ENCODE measurements at regions not wholly inside any gene's neighbourhood (a gene's known extent, or its start where the extent isn't known, plus 50 kb on each side); places are given as distances from the start of the nearest gene placed in this dataset.

DNA sequence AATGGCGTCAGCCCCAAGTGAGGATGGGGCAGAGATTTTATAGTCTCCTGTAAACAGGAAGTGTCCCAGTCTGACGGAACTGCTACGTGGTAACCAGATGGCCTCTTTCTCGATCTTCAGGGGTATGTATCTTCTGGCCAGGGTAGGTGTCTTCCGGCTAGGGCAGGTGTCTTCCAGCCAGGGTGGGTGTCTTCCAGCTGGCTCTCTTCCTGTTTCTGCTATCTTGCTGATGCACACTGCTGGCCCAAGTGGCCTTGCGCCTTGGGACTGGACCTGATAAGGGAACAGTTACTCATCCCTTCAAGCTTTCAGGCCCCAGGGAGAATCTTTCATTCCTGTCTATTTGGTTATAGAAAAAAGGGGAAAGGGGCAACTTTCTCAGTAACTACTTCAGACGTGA is 178.7 kb upstream of the MAGEE2 start:
- Histone ChIP-seq H3K27me3 (ENCODE audit: insufficient read depth, low read length) (no peaks in the 10 kb centered on the region), H3K4me3 (ENCODE audit: low read length in 2 of 2) (no peak overlapping the region), H3K4me1 (ENCODE audit: insufficient read depth, low read length) (no peaks in the 10 kb centered on the region), H3K36me3 (ENCODE audit: insufficient read depth, low read length) (no peaks in the 10 kb centered on the region), H3K27ac (ENCODE audit: low read depth, low read length) (no peak overlapping the region), H3K9me3 (ENCODE audit: control insufficient read depth in 1 of 2, low read length in 2 of 2) (no peaks in the 10 kb centered on the region)
- Mint-ChIP-seq H3K4me1 (no peaks in the 10 kb centered on the region), H3K36me3 (no peaks in the 10 kb centered on the region), H3K27me3 (no peaks in the 10 kb centered on the region), H3K9me3 (no peaks in the 10 kb centered on the region), H3K4me3 (no peak overlapping the region), H3K27ac (no peak overlapping the region)
- ChIA-PET CTCF (ENCODE audit: partially characterized antibody) (no interaction called here), POLR2A (ENCODE audit: partially characterized antibody) (no interaction called here)
- intact Hi-C loops (cut with micrococcal nuclease) = no loop called here
- DNase-seq = no peak

DNA sequence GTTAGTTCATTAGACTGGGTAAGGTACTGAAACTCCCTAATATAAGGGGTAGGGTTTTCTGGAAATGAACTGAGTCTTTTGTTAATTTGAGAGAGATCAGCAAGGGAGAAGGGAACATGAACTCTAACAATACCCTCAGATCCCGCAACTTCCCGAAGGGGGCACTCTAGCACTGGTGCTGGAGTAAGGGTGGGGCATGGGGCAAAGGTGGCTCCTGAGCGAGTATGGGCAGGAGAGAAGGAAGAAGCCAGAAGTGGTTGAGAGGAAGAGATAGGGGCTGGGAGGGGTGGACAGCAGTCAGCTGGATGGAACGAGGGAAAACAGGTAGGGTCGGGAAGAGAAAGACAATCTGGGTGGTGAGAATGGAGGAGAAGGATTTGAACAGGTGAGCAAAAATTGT is 183.2 kb upstream of the MAGEE2 start:
- no peaks in the 10 kb centered on the region for H3K4me1 Mint-ChIP-seq
- H3K9me3 Mint-ChIP-seq = no peaks in the 10 kb centered on the region
- POLR2A ChIA-PET (ENCODE audit: partially characterized antibody) = no interaction called here
- H3K27me3 Mint-ChIP-seq = no peaks in the 10 kb centered on the region
- no peak overlapping the region for H3K4me3 ChIP-seq (ENCODE audit: low read length in 2 of 2)
- H3K36me3 Mint-ChIP-seq = no peaks in the 10 kb centered on the region
- H3K27ac Mint-ChIP-seq = no peak overlapping the region
- no peaks in the 10 kb centered on the region for H3K9me3 ChIP-seq (ENCODE audit: control insufficient read depth in 1 of 2, low read length in 2 of 2)
- CTCF ChIA-PET (ENCODE audit: partially characterized antibody) = no interaction called here
- no peak for DNase-seq
- H3K4me1 ChIP-seq (ENCODE audit: insufficient read depth, low read length) = no peaks in the 10 kb centered on the region
- H3K27me3 ChIP-seq (ENCODE audit: insufficient read depth, low read length) = no peaks in the 10 kb centered on the region
- H3K27ac ChIP-seq (ENCODE audit: low read depth, low read length) = no peak overlapping the region
- H3K36me3 ChIP-seq (ENCODE audit: insufficient read depth, low read length) = no peaks in the 10 kb centered on the region
- no peak overlapping the region for H3K4me3 Mint-ChIP-seq
- intact Hi-C loops (cut with micrococcal nuclease) = no loop called here

GRCh38 chrX:75986976-75987375 is 185.9 kb upstream of the PBDC1 start:
- Mint-ChIP-seq H3K9me3 (peaks cover 0 to 2% (median 0%) of the 10 kb centered on the region in 8 donors), H3K4me3 (no peak overlapping the region), H3K27ac (no peak overlapping the region), H3K4me1 (no peaks in the 10 kb centered on the region), H3K27me3 (peaks cover 0 to 6% of the 10 kb centered on the region in 2 donors), H3K36me3 (no peaks in the 10 kb centered on the region)
- CTCF ChIA-PET (ENCODE audit: partially characterized antibody) = no interaction called here
- Histone ChIP-seq H3K4me3 (ENCODE audit: low read length in 2 of 2) (no peak overlapping the region), H3K27me3 (ENCODE audit: insufficient read depth, low read length) (no peaks in the 10 kb centered on the region), H3K4me1 (ENCODE audit: insufficient read depth, low read length) (no peaks in the 10 kb centered on the region), H3K9me3 (ENCODE audit: control insufficient read depth in 1 of 2, low read length in 2 of 2) (no peaks in the 10 kb centered on the region), H3K27ac (ENCODE audit: low read depth, low read length) (no peak overlapping the region), H3K36me3 (ENCODE audit: insufficient read depth, low read length) (no peaks in the 10 kb centered on the region)
- intact Hi-C loops (cut with micrococcal nuclease) = no loop called here
- DNase-seq = no peak
- POLR2A ChIA-PET (ENCODE audit: partially characterized antibody) = no interaction called here

GRCh38 chrX:75989806-75990590 is 182.9 kb upstream of the PBDC1 start:
- H3K27ac ChIP-seq (ENCODE audit: low read depth, low read length) = no peak overlapping the region
- intact Hi-C loops (cut with micrococcal nuclease) = no loop called here
- DNase-seq = no peak
- Mint-ChIP-seq H3K36me3 (no peaks in the 10 kb centered on the region), H3K27me3 (peaks cover 0 to 4% of the 10 kb centered on the region in 2 donors), H3K4me1 (no peaks in the 10 kb centered on the region), H3K27ac (no peak overlapping the region), H3K9me3 (no peaks in the 10 kb centered on the region), H3K4me3 (no peak overlapping the region)
- no peaks in the 10 kb centered on the region for H3K36me3 ChIP-seq (ENCODE audit: insufficient read depth, low read length)
- H3K27me3 ChIP-seq (ENCODE audit: insufficient read depth, low read length) = no peaks in the 10 kb centered on the region
- POLR2A ChIA-PET (ENCODE audit: partially characterized antibody) = no interaction called here
- H3K9me3 ChIP-seq (ENCODE audit: control insufficient read depth in 1 of 2, low read length in 2 of 2) = no peaks in the 10 kb centered on the region
- H3K4me3 ChIP-seq (ENCODE audit: low read length in 2 of 2) = no peak overlapping the region
- CTCF ChIA-PET (ENCODE audit: partially characterized antibody) = no interaction called here
- no peaks in the 10 kb centered on the region for H3K4me1 ChIP-seq (ENCODE audit: insufficient read depth, low read length)

DNA sequence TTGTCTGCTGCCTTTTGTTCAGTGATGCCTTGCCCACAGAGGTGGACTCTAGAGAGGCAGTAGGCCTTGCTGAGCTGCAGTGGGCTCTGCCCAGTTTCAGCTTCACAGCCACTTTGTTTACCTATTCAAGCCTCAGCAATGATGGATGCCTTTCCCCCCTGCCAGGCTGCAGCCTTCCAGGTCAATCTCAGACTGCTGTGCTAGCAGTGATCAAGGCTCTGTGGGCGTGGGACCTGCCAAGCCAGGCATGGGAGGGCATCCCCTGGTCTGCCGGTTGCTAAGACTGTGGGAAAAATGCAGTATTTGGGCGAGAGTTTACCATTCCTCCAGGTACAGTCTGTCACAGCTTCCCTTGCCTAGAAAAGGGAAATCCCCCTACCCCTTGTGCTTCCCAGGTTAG is 175.2 kb upstream of the PBDC1 start:
- no peaks in the 10 kb centered on the region for H3K9me3 ChIP-seq (ENCODE audit: control insufficient read depth in 1 of 2, low read length in 2 of 2)
- no peaks in the 10 kb centered on the region for H3K36me3 Mint-ChIP-seq
- H3K4me1 Mint-ChIP-seq = no peaks in the 10 kb centered on the region
- POLR2A ChIA-PET (ENCODE audit: partially characterized antibody) = no interaction called here
- H3K36me3 ChIP-seq (ENCODE audit: insufficient read depth, low read length) = no peaks in the 10 kb centered on the region
- no peak for DNase-seq
- no peaks in the 10 kb centered on the region for H3K27me3 ChIP-seq (ENCODE audit: insufficient read depth, low read length)
- no peak overlapping the region for H3K4me3 ChIP-seq (ENCODE audit: low read length in 2 of 2)
- peaks cover 2 to 3% of the 10 kb centered on the region in 2 donors for H3K27me3 Mint-ChIP-seq
- intact Hi-C loops (cut with micrococcal nuclease) = no loop called here
- no peaks in the 10 kb centered on the region for H3K4me1 ChIP-seq (ENCODE audit: insufficient read depth, low read length)
- H3K4me3 Mint-ChIP-seq = no peak overlapping the region
- H3K27ac ChIP-seq (ENCODE audit: low read depth, low read length) = no peak overlapping the region
- H3K9me3 Mint-ChIP-seq = no peaks in the 10 kb centered on the region
- CTCF ChIA-PET (ENCODE audit: partially characterized antibody) = no interaction called here
- no peak overlapping the region for H3K27ac Mint-ChIP-seq

GRCh38 chrX:76014321-76014720 is 158.5 kb upstream of the PBDC1 start:
- peaks cover 0 to 17% (median 5%) of the 10 kb centered on the region in 8 donors for H3K9me3 Mint-ChIP-seq
- H3K4me1 Mint-ChIP-seq = no peaks in the 10 kb centered on the region
- no peaks in the 10 kb centered on the region for H3K36me3 Mint-ChIP-seq
- H3K27me3 ChIP-seq (ENCODE audit: insufficient read depth, low read length) = no peaks in the 10 kb centered on the region
- peaks cover 5% of the 10 kb centered on the region in 2 donors for H3K27me3 Mint-ChIP-seq
- no peak overlapping the region for H3K27ac ChIP-seq (ENCODE audit: low read depth, low read length)
- no peak for DNase-seq
- intact Hi-C loops (cut with micrococcal nuclease) = no loop called here
- H3K4me3 ChIP-seq (ENCODE audit: low read length in 2 of 2) = no peak overlapping the region
- H3K4me1 ChIP-seq (ENCODE audit: insufficient read depth, low read length) = no peaks in the 10 kb centered on the region
- no peaks in the 10 kb centered on the region for H3K36me3 ChIP-seq (ENCODE audit: insufficient read depth, low read length)
- CTCF ChIA-PET (ENCODE audit: partially characterized antibody) = no interaction called here
- H3K9me3 ChIP-seq (ENCODE audit: control insufficient read depth in 1 of 2, low read length in 2 of 2) = no peaks in the 10 kb centered on the region
- H3K27ac Mint-ChIP-seq = no peak overlapping the region
- no peak overlapping the region for H3K4me3 Mint-ChIP-seq
- POLR2A ChIA-PET (ENCODE audit: partially characterized antibody) = no interaction called here

DNA sequence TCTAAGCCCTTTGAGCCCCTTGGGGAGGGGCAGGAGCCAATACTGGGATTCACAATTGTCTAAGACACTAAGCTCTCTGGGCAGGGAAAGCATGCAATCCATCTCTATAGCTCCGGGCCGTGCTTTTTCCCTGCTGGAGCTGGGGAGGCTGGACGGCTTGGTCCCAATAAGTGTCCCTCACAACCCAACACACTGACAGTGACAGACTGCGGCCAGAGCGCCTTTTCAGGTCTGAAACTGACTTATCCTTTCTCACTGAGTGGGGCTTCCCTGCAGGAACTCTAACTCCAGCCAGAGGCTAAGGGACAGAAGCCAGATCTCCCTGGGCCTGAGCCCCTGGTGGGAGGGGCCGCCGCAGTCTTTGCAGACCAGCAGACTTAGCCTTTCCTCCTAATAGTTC is 146.6 kb upstream of the PBDC1 start:
- no peak overlapping the region for H3K27ac ChIP-seq (ENCODE audit: low read depth, low read length)
- CTCF ChIA-PET (ENCODE audit: partially characterized antibody) = interaction anchor here (1.0 kb wide), 1 partner anchor 27 kb away, joined by 3 read pairs; no protein-coding TSS in a partner anchor
- Mint-ChIP-seq H3K4me3 (no peak overlapping the region), H3K9me3 (no peaks in the 10 kb centered on the region), H3K27ac (no peak overlapping the region), H3K36me3 (no peaks in the 10 kb centered on the region), H3K4me1 (no peaks in the 10 kb centered on the region), H3K27me3 (no peaks in the 10 kb centered on the region)
- no peak for DNase-seq
- no peaks in the 10 kb centered on the region for H3K4me1 ChIP-seq (ENCODE audit: insufficient read depth, low read length)
- POLR2A ChIA-PET (ENCODE audit: partially characterized antibody) = no interaction called here
- no peaks in the 10 kb centered on the region for H3K36me3 ChIP-seq (ENCODE audit: insufficient read depth, low read length)
- no peak overlapping the region for H3K4me3 ChIP-seq (ENCODE audit: low read length in 2 of 2)
- intact Hi-C loops (cut with micrococcal nuclease) = no loop called here
- no peaks in the 10 kb centered on the region for H3K9me3 ChIP-seq (ENCODE audit: control insufficient read depth in 1 of 2, low read length in 2 of 2)
- no peaks in the 10 kb centered on the region for H3K27me3 ChIP-seq (ENCODE audit: insufficient read depth, low read length)

- Mint-ChIP-seq H3K4me3 (no peak overlapping the region), H3K27me3 (no peaks in the 10 kb centered on the region), H3K27ac (no peak overlapping the region), H3K4me1 (no peaks in the 10 kb centered on the region), H3K9me3 (no peaks in the 10 kb centered on the region), H3K36me3 (no peaks in the 10 kb centered on the region)
- Histone ChIP-seq H3K27ac (ENCODE audit: low read depth, low read length) (no peak overlapping the region), H3K27me3 (ENCODE audit: insufficient read depth, low read length) (no peaks in the 10 kb centered on the region), H3K36me3 (ENCODE audit: insufficient read depth, low read length) (no peaks in the 10 kb centered on the region), H3K4me3 (ENCODE audit: low read length in 2 of 2) (no peak overlapping the region), H3K4me1 (ENCODE audit: insufficient read depth, low read length) (no peaks in the 10 kb centered on the region), H3K9me3 (ENCODE audit: control insufficient read depth in 1 of 2, low read length in 2 of 2) (no peaks in the 10 kb centered on the region)
- intact Hi-C loops (cut with micrococcal nuclease) = no loop called here
- ChIA-PET POLR2A (ENCODE audit: partially characterized antibody) (no interaction called here), CTCF (ENCODE audit: partially characterized antibody) (no interaction called here)
- DNase-seq = no peak
These were observed 146.1 kb upstream of the PBDC1 start for GRCh38 chrX:76026751-76027150.

Data from CD4-positive, alpha-beta memory T cell (primary cell).